GM04504 (cell line): ENCODE measurements at regions not wholly inside any gene's neighbourhood (a gene's known extent, or its start where the extent isn't known, plus 50 kb on each side); places are given as distances from the start of the nearest gene placed in this dataset.

ENCODE experiments used
- DNase-seq: peaks from one replicate; pipeline ENCODE4 v3.0.0-alpha.2; 2012; ENCODE audit warnings: low read depth

DNA sequence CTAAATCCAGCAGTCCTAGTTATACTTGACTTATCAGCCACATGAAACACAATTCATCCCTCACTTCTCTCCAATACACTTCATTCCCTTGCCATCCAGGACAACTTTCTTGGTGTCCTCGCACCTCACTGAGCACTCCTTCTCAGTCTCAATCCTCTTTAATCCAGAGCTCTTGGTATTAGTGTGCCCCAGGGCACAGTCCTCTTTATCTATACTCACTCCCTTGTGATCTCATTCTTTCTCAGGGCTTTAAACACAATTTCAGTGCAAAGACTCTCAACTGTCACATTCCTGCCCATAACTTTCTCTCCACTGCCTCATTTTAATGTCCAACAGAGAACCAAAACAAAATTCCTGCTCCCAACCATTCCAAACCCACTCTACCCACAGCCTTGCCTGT lies 60.8 kb upstream of the SPOPL start:
- no peak for DNase-seq

DNA sequence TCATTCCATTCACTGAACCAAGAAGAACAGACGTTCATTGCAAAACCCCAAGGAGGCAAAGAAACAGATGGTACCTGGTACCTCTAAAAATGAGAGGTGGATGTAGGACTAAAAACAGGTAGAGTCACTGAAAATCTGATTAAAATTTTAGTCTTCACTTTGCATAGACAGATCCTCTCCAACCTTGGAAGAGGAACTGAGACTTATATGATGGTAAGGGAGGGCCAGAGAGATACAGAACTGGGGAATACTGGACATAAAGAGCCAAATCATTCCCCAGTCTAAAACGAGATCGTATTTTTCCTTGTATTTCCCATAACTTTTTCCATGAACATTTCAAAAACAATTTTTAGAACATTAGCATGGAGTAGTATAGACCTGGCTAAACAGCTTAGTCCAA lies 59.7 kb upstream of the SPOPL start:
- DNase-seq: no peak

DNA sequence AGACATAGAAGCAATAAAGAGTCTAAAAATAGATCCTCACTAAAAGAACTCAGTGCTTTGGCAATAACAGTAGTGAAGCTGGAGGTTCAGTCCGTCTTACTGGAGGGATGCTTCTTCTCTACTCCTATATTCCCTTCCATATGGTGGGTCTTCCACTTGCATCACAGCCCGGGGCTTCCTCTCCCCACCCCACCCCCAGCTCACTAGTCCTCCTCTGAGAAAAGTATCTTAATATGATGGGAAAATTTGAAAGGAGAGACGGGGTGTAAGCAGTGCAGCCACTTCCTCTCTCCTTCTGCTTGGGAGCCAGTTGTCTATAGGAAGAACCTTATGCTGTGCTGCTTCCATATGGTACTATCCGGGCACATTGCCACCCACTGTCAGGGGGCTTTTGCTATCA lies 57.2 kb upstream of the SPOPL start:
- DNase-seq: no peak

DNA sequence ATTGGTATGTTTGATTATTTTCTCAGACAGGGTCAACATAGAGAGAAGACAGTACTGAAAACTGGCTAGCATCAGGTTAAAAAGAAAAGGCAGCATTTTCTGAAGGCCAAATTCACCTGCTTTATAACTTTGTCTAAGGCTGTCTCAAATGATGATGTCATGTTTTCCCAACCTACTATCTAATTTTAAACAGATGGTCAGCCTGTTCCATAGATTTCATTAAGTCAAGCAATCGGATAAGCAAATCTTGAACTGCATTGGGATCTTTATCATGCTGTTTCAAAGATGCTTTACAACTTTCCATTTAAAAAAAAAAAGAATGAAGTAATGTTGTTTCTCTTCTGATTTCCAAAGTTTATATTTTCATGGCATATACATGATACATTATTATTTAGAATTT lies 56.3 kb upstream of the SPOPL start:
- no peak for DNase-seq

DNA sequence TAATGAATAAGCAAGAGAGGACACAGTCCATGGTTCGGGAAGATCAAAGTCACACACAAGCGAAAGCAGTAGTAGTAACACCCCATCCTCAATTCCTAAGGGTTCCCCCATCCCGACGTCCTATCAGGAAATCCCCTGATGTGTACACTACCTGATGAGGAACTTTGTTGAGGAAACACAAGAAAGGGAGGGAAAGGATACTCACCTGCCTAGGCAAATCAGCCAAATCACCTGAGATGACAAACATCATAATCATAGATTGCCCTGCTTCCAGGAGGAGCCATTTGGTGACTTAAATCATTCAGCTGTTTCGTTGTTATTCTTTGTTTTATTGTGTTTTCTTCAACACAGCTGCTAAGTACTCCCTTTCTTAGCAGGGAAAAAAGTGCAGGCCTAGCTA lies 55.5 kb upstream of the SPOPL start:
- DNase-seq: no peak

DNA sequence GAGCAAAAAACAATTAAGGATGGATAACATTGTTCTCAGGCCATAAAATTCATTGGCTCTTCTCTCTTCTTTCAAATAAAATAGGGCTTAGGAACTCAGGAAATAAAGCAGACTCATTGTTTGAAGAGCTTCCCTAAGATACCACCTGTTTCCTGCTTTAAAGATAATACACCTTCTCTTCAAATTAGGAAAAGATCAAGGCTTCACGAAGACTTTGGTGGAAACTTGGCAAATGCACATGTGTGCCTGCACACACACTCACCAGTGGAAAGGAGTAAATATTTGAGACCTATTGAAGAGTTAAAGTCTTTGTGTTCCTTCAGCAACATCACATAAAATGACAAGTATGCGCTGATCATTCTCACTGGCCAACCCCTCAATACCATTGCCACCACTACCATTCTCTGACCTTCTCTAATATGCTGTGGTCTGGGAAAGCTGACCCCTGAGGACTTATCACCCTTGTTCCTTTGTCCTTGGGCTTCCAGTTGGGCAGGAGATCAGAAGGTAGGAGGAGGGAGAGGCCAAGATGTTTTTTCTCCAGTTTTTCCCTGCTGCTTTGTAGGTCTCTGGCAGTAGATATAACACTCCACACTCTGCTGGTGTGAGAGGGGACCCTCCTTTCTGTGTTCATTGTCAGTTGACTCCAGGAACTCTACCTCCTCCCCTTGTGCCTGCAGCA lies 53.5 kb upstream of the SPOPL start:
- no peak for DNase-seq
